HCT116 (cell line): ENCODE measurements at regions not wholly inside any gene's neighbourhood (a gene's known extent, or its start where the extent isn't known, plus 50 kb on each side); places are given as distances from the start of the nearest gene placed in this dataset.

Source experiments
- CBX3 ChIP-seq: IDR thresholded peaks from 2 replicates; pipeline ENCODE4 v1.6.1; 2012; ENCODE audit warnings: low read depth
- CEBPB ChIP-seq: IDR thresholded peaks from 2 replicates; pipeline ENCODE4 v1.6.1; 2012; ENCODE audit warnings: low read depth
- CTCF ChIP-seq, 3 experiments: fragments of 200-600 bp in 1 of 3; sonication (generic) in 1 of 3; IDR thresholded peaks in 2 of 3; conservative IDR thresholded peaks in 1 of 3; 2 replicates each; pipeline ENCODE4 v1.5.1; 2012 to 2017; ENCODE audit warnings: low read depth in 2 of 3, low read length in 2 of 3, antibody characterized with exemption in 1 of 3, borderline replicate concordance in 1 of 3, control low read depth in 1 of 3, mild to moderate bottlenecking in 1 of 3, mixed read lengths in 1 of 3, mixed run types in 1 of 3, moderate library complexity in 1 of 3; ENCODE audit not compliant: insufficient read depth in 1 of 3
- EGR1 ChIP-seq: IDR thresholded peaks from 2 replicates; pipeline ENCODE4 v1.6.1; 2012; ENCODE audit warnings: low read depth
- EZH2 ChIP-seq: fragments of 200-600 bp; sonication (generic); IDR thresholded peaks from 2 replicates; pipeline ENCODE4 v1.6.1; 2017; ENCODE audit warnings: antibody characterized with exemption, mixed run types
- EZH2phosphoT487 ChIP-seq: fragments of 200-600 bp; IDR thresholded peaks from 2 replicates; pipeline ENCODE4 v1.6.1; 2018; ENCODE audit warnings: antibody characterized with exemption, borderline replicate concordance
- POLR2A ChIP-seq: IDR thresholded peaks from 2 replicates; pipeline ENCODE4 v1.7.0; 2011; ENCODE audit warnings: borderline replicate concordance; ENCODE audit not compliant: insufficient read depth, insufficient read length; ENCODE audit errors: extremely low read depth
- POLR2AphosphoS5 ChIP-seq: IDR thresholded peaks from 2 replicates; pipeline ENCODE4 v1.6.1; 2011; ENCODE audit warnings: mild to moderate bottlenecking, low read depth, low read length, moderate library complexity
- RAD21 ChIP-seq: IDR thresholded peaks from 2 replicates; pipeline ENCODE4 v1.6.1; 2012; ENCODE audit warnings: low read depth, mild to moderate bottlenecking
- SIN3A ChIP-seq: IDR thresholded peaks from 2 replicates; pipeline ENCODE4 v1.6.1; 2012; ENCODE audit warnings: low read depth
- SP1 ChIP-seq: IDR thresholded peaks from 2 replicates; pipeline ENCODE4 v1.6.1; 2012; ENCODE audit warnings: low read depth
- TCF7L2 ChIP-seq: IDR thresholded peaks from 2 replicates; pipeline ENCODE4 v1.7.0; 2011; ENCODE audit warnings: borderline replicate concordance, inconsistent platforms; ENCODE audit not compliant: insufficient read depth, insufficient read length; ENCODE audit errors: extremely low read depth
- YY1 ChIP-seq: IDR thresholded peaks from 2 replicates; pipeline ENCODE4 v1.6.1; 2011; ENCODE audit warnings: low read length, low read depth, moderate library complexity, mild to moderate bottlenecking; ENCODE audit not compliant: insufficient replicate concordance; ENCODE audit errors: extremely low read depth
- TF ChIP-seq, protein P1 (sequence below): IDR thresholded peaks from 2 replicates; pipeline ENCODE4 v1.6.1; 2012; ENCODE audit warnings: low read depth

DNA sequence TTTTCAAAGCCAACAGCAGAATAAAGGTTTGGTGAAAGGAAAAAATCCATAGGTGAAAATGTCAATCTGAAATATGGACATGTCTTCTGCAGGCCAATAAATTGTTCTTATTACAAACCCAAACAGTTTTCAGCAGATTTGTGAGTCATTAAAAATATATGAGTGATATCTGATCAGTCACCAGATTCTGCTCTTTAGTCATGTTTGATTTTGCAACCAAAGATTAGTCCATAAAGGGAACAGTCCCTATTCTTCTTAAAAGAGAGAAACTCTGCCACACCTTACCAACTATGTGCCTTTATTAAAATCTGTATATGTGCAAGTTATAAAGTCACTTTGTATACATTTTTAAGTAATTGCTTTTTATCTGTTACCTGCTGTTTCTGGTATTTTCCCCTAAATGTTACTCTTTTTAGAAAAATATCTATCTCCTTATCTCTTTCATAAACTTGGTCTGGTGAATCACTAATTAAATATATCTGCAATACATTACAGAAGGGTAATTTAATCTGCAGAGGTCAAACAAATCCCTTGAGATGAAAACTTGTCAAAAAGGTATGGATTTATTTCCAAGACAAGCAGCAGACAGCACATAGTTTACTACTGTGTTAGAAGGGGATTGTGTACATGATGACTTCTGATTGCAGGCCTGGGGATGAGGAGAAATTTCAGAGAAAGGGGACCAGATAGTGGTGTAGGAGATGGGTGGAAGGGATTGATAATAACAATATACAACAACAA, 322.9 kb upstream of the NWD2 start:
- no peak for TF ChIP-seq CTCF (IDR thresholded peaks at IDR 0.05 in 2 of 3, conservative IDR thresholded peaks at IDR 0.05 in 1 of 3; ENCODE audit: borderline replicate concordance in 1 of 3, insufficient read depth in 1 of 3, low read depth in 2 of 3, low read length in 2 of 3)
- TF ChIP-seq POLR2AphosphoS5 = no peak
- no peak for TF ChIP-seq CBX3
- TF ChIP-seq YY1 = no peak
- TF ChIP-seq EZH2 = no peak
- TF ChIP-seq TCF7L2 = no peak
- TF ChIP-seq SP1 = no peak
- TF ChIP-seq, protein P1, sequence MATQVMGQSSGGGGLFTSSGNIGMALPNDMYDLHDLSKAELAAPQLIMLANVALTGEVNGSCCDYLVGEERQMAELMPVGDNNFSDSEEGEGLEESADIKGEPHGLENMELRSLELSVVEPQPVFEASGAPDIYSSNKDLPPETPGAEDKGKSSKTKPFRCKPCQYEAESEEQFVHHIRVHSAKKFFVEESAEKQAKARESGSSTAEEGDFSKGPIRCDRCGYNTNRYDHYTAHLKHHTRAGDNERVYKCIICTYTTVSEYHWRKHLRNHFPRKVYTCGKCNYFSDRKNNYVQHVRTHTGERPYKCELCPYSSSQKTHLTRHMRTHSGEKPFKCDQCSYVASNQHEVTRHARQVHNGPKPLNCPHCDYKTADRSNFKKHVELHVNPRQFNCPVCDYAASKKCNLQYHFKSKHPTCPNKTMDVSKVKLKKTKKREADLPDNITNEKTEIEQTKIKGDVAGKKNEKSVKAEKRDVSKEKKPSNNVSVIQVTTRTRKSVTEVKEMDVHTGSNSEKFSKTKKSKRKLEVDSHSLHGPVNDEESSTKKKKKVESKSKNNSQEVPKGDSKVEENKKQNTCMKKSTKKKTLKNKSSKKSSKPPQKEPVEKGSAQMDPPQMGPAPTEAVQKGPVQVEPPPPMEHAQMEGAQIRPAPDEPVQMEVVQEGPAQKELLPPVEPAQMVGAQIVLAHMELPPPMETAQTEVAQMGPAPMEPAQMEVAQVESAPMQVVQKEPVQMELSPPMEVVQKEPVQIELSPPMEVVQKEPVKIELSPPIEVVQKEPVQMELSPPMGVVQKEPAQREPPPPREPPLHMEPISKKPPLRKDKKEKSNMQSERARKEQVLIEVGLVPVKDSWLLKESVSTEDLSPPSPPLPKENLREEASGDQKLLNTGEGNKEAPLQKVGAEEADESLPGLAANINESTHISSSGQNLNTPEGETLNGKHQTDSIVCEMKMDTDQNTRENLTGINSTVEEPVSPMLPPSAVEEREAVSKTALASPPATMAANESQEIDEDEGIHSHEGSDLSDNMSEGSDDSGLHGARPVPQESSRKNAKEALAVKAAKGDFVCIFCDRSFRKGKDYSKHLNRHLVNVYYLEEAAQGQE = no peak
- no peak for TF ChIP-seq POLR2A
- TF ChIP-seq SIN3A = no peak
- no peak for TF ChIP-seq EZH2phosphoT487
- no peak for TF ChIP-seq RAD21
- TF ChIP-seq CEBPB = no peak
- TF ChIP-seq EGR1 = no peak
